CD4-positive, alpha-beta T cell (primary cell): ENCODE measurements at regions not wholly inside any gene's neighbourhood (a gene's known extent, or its start where the extent isn't known, plus 50 kb on each side); places are given as distances from the start of the nearest gene placed in this dataset.
"Not testable (repeated sequence)": the region's sequence is repeated elsewhere in the genome, so short reads cannot be mapped to it uniquely, and the experiment has no call there.

Experiments used
- ATAC-seq: fragments of 200-7000 bp; cut with Tn5 transposase; one replicate; pipeline ENCODE4 v1.10.0; 2022; ENCODE audit warnings: mild to moderate bottlenecking; ENCODE audit not compliant: poor library complexity
- CTCF ChIA-PET: fragments of 350-600 bp; sonication (Branson Sonifier 250); formaldehyde crosslinking; loops from one replicate; lab custom pipeline; 2021; ENCODE audit warnings: antibody characterized with exemption, inconsistent platforms; lab: Charles Lee
- POLR2A ChIA-PET: fragments of 350-600 bp; sonication (Branson Sonifier 250); formaldehyde crosslinking; loops from one replicate; lab custom pipeline; 2021; ENCODE audit warnings: antibody characterized with exemption, inconsistent platforms; lab: Charles Lee
- DNase-seq, 14 experiments: peaks; one replicate each; pipeline ENCODE4 v3.0.0-alpha.2; 2013 to 2020; ENCODE audit warnings: mixed read lengths in 2 of 14
- H3K27ac ChIP-seq, 2 donors: one replicate each; pipeline versions ENCODE4 v1.5.1 to v1.7.0; 2013; ENCODE audit warnings: low read length in 2 of 2, low read depth in 1 of 2, mild to moderate bottlenecking in 1 of 2
- H3K27me3 ChIP-seq, 2 experiments: 1 replicate in 1 of 2; 2 replicates in 1 of 2; pipeline versions ENCODE4 v1.6.1 to v1.7.0; 2013; ENCODE audit warnings: low read length in 2 of 2, control low read depth in 1 of 2, mild to moderate bottlenecking in 1 of 2, moderate library complexity in 1 of 2; ENCODE audit not compliant: insufficient read depth in 2 of 2, control insufficient read depth in 1 of 2
- H3K36me3 ChIP-seq: one replicate; pipeline ENCODE4 v1.6.1; 2013; ENCODE audit warnings: low read length, control low read depth; ENCODE audit not compliant: insufficient read depth
- H3K4me1 ChIP-seq: one replicate; pipeline ENCODE4 v1.6.1; 2013; ENCODE audit warnings: low read length, control low read depth; ENCODE audit not compliant: insufficient read depth
- H3K4me3 ChIP-seq: one replicate; pipeline ENCODE4 v1.5.1; 2013; ENCODE audit warnings: mild to moderate bottlenecking, low read length, moderate library complexity
- H3K9me3 ChIP-seq, 2 experiments: 1 replicate in 1 of 2; 2 replicates in 1 of 2; pipeline versions ENCODE4 v1.6.1 to v1.7.0; 2013; ENCODE audit warnings: low read length in 2 of 2, mild to moderate bottlenecking in 2 of 2, control low read depth in 1 of 2, moderate library complexity in 1 of 2; ENCODE audit not compliant: control insufficient read depth in 1 of 2, insufficient read depth in 1 of 2
- H3K27ac Mint-ChIP-seq: one replicate; pipeline ENCODE4 v1.8.0; 2020; ENCODE audit warnings: mixed read lengths
- H3K27me3 Mint-ChIP-seq: one replicate; pipeline ENCODE4 v1.8.0; 2021; ENCODE audit warnings: mixed read lengths
- H3K36me3 Mint-ChIP-seq: one replicate; pipeline ENCODE4 v1.8.0; 2021; ENCODE audit warnings: low read depth, mixed read lengths
- H3K4me1 Mint-ChIP-seq: one replicate; pipeline ENCODE4 v1.8.0; 2021; ENCODE audit warnings: low read depth, mixed read lengths
- H3K4me3 Mint-ChIP-seq: one replicate; pipeline ENCODE4 v1.8.0; 2020; ENCODE audit warnings: mild to moderate bottlenecking, mixed read lengths
- H3K9me3 Mint-ChIP-seq: one replicate; pipeline ENCODE4 v1.8.0; 2020; ENCODE audit warnings: mixed read lengths
- CTCF ChIP-seq: fragments of 200-600 bp; IDR thresholded peaks from one replicate; pipeline ENCODE4 v1.8.0; 2022; ENCODE audit warnings: antibody characterized with exemption, mild to moderate bottlenecking
- intact Hi-C, 2 experiments: fragments of 100-400 bp; cut with DNase I in 1 of 2; cut with micrococcal nuclease in 1 of 2; formaldehyde crosslinking; loops; one replicate each; pipeline versions ENCODE4 v1.15.1 to v1.9.0; 2023 to 2025; cut with DNase I, micrococcal nuclease

- Mint-ChIP-seq H3K9me3 (no peaks in the 10 kb centered on the region), H3K4me1 (no peaks in the 10 kb centered on the region), H3K27me3 (no peaks in the 10 kb centered on the region), H3K36me3 (no peaks in the 10 kb centered on the region), H3K4me3 (no peak overlapping the region), H3K27ac (no peak overlapping the region)
- H3K9me3 ChIP-seq: no peaks in the 10 kb centered on the region
- TF ChIP-seq CTCF: no peak
- H3K4me3 ChIP-seq: no peak overlapping the region
- DNase-seq: no peak
- H3K27me3 ChIP-seq: no peaks in the 10 kb centered on the region
- no peak overlapping the region for H3K27ac ChIP-seq
- H3K4me1 ChIP-seq: no peaks in the 10 kb centered on the region
- intact Hi-C loops: no loop called here
- no peaks in the 10 kb centered on the region for H3K36me3 ChIP-seq
- no peak for ATAC-seq
- ChIA-PET CTCF (no interaction called here), POLR2A (no interaction called here)
Observed at GRCh38 chr3:110362751-110363150, 708.9 kb upstream of the NECTIN3 start.

- DNase-seq, POLR2A ChIA-PET, ATAC-seq, H3K4me3 ChIP-seq, H3K27ac ChIP-seq, H3K9me3 Mint-ChIP-seq, H3K4me1 ChIP-seq, H3K27me3 ChIP-seq, H3K36me3 Mint-ChIP-seq, CTCF ChIA-PET, H3K27ac Mint-ChIP-seq, H3K9me3 ChIP-seq, H3K27me3 Mint-ChIP-seq, H3K4me1 Mint-ChIP-seq, H3K36me3 ChIP-seq, H3K4me3 Mint-ChIP-seq, intact Hi-C loops: not testable (repeated sequence)
Observed at GRCh38 chr3:110367289-110367688, 704.3 kb upstream of the NECTIN3 start.

- H3K27ac ChIP-seq: no peak overlapping the region
- ATAC-seq: no peak
- Mint-ChIP-seq H3K4me3 (no peak overlapping the region), H3K27ac (no peak overlapping the region), H3K4me1 (no peaks in the 10 kb centered on the region), H3K27me3 (peaks cover 4% of the 10 kb centered on the region), H3K9me3 (no peaks in the 10 kb centered on the region), H3K36me3 (no peaks in the 10 kb centered on the region)
- no peak for TF ChIP-seq CTCF
- no peaks in the 10 kb centered on the region for H3K4me1 ChIP-seq
- H3K27me3 ChIP-seq: no peaks in the 10 kb centered on the region
- ChIA-PET CTCF (no interaction called here), POLR2A (no interaction called here)
- no peaks in the 10 kb centered on the region for H3K36me3 ChIP-seq
- no peak overlapping the region for H3K4me3 ChIP-seq
- intact Hi-C loops: no loop called here
- no peak for DNase-seq
- H3K9me3 ChIP-seq: no peaks in the 10 kb centered on the region
Observed at GRCh38 chr3:110375751-110376518, 695.7 kb upstream of the NECTIN3 start.

- CTCF ChIA-PET: no interaction called here
- intact Hi-C loops: no loop called here
- H3K4me3 ChIP-seq: no peak overlapping the region
Observed at GRCh38 chr3:110378481-110378880, 693.1 kb upstream of the NECTIN3 start.

More at GRCh38 chr3:110378481-110378880, 693.1 kb upstream of the NECTIN3 start:
- Mint-ChIP-seq H3K4me1 (no peaks in the 10 kb centered on the region), H3K4me3 (no peak overlapping the region), H3K27ac (no peak overlapping the region), H3K27me3 (no peaks in the 10 kb centered on the region), H3K36me3 (no peaks in the 10 kb centered on the region), H3K9me3 (no peaks in the 10 kb centered on the region)
- no peak for TF ChIP-seq CTCF
- DNase-seq (no peak), ATAC-seq (no peak)
- Histone ChIP-seq H3K4me1 (no peaks in the 10 kb centered on the region), H3K27ac (no peak overlapping the region), H3K9me3 (no peaks in the 10 kb centered on the region), H3K36me3 (no peaks in the 10 kb centered on the region), H3K27me3 (no peaks in the 10 kb centered on the region)
- POLR2A ChIA-PET: no interaction called here
